ENCODE measurements at regions not wholly inside any gene's neighbourhood (a gene's known extent, or its start where the extent isn't known, plus 50 kb on each side); places are given as distances from the start of the nearest gene placed in this dataset.
A peak's percentile ranks its signal among the peaks of the same experiment; 100 is the strongest.

DNA sequence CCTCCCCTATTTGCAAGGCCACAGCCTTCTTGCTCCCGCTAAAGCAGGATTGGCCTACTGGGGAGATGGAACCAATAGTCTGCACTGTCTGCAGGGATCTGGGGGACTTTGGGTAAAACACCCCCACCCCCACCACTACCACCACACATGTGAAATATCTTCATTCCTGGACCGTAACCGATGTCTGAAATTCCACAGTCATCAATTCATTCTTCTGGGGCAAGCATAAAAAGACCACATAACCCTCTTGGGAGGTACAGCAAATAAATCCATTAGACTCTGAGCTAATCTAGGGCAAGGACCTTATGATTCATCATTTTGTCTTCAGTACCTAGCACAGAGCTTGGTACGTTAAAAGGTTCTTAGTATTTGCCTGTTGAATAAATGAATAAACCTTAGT lies 307.8 kb downstream of the GPAM start:
- no peak for DNase-seq (ENCODE audit: low read depth)

- no peak for DNase-seq (ENCODE audit: low read depth)
Measured at GRCh38 chr10:111877258-111877657, 306.3 kb downstream of the GPAM start.

DNA sequence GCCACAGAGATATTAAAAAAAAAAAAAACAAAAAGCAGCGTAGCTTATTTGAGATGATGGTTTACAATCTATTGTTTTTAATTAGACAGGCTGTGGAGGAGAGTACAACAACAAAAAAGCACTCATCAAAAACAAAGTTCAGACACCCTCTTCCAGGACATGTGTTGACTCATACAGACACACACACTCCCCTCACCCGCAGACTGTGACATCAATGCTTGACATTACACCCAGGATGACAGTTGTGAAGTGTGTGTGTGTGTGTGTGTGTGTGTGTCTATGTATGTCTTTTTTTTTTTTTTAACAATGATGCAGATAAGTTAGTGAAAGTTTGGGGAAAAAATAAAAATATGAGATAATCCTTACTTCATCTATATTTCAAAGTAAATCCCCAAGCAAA lies 303.6 kb downstream of the GPAM start:
- DNase-seq (ENCODE audit: low read depth): no peak

- no peak for DNase-seq (ENCODE audit: low read depth)
Measured at GRCh38 chr10:111885046-111885445, 298.5 kb downstream of the GPAM start.

DNA sequence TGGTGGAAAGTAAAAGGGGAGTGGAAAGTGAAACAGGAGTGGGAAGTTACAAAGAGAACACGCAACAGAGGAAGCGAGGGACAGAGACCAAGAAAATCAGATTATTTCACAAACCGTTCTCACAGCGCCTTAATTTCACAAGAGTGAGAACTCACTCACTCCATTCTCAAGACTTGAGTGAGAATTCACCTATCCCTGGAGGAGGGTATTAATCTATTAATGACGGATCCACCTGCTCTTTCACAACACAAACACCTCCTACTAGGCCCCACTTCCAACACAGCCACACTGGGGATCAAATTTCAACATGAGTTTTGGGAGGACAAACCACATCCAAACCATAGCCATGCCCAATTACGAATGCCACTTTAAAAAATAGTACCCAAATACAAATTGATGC lies 297.6 kb downstream of the GPAM start:
- DNase-seq (ENCODE audit: low read depth): no peak

DNA sequence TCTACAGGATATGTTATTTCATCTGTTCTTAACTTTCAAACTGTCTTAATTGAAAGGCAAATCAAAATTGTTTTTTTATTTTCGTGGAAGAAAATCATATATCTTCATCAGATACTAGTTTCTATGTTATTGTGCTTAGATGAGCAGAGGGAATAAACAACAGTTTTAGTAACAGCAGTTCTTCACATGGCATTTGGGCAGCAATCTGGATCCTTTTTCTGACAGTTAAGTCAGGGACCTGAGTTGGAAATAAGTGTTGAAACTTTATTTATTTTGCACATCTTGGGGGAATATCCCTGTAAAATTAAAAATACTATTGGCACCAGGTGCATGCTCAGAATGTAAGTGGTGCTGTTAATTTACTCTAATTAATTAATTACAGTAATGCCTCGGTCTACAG lies 296.3 kb downstream of the GPAM start:
- DNase-seq (ENCODE audit: low read depth): no peak

DNA sequence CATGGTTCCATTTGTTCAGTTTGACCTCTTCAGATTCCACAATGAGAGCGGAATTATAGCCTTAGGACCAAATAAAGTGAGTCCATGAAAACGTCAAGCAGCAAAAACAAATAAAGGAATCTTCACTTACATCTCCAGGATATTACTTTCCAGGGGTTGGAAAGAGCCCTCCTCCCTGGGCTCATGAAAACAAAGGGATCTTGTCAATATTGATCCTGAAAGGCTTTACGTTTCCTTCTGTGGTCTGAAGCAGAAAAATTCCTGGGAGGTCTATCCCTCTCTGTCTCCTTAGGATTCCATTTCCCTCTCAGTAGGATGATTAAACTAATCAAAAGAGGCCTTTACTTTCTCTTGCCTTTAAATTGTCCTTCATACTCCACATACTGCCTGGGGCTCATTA lies 293.5 kb downstream of the GPAM start:
- DNase-seq (ENCODE audit: low read depth): no peak

DNA sequence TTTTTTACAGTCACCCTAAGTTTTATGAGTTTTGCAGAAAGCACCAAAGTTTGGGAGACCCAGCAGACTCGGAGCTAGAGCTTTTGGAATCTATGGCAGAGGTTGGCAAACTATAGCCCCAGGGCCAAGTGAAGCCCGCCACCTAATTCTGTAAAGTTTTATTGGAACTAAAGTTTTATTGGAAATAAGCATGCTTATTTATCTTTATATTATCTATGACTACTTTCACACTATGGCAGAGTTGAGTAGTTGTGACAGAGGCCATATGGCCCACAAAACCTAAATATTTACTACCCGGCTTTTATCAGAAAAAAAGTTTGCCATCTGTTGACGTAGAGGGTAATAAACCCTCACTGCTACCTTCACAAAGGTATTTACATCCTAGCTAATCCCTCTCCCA lies 267.6 kb downstream of the GPAM start:
- DNase-seq (ENCODE audit: low read depth): no peak

DNA sequence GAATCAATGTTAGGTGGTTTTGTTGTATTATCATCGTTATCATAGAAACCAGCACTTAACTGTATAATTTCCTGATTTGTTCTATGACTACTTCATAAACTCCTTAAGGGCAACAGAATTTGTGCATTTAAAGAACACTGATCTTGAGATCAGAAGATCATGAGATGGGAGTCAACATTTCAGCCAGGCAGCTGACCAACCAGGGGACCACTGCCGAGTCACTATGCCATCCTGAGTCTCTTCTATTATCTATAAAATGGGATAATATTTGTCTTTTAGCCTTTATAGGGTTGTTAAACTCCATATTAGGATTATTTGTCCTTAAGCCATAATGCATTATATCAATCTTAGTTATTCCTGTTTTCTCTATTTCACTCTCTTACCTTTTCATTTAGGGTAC lies 261.7 kb downstream of the GPAM start:
- DNase-seq (ENCODE audit: low read depth): no peak

- no peak for DNase-seq (ENCODE audit: low read depth)
Measured at GRCh38 chr10:111923032-111923431, 260.5 kb downstream of the GPAM start.

GRCh38 chr10:111926286-111926685 lies 257.3 kb downstream of the GPAM start:
- no peak for DNase-seq (ENCODE audit: low read depth)

DNA sequence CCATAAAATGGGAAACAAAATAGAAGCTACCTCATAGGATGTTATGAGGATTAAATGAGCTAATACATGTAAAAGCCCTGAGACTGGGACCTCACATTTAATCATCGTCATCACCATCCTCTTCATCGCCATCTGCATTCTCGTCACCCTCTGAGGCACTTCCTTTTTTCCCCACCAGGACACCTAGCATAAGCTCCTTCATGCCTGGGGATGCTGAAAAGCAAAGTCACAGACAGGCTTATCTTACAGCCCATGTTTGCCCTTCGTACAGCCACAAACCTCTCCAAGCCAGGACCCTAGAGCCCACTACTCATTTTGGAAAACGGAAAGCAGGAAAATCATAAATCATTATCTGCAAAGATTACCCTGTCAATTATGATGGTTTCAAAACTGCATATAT lies 249.6 kb downstream of the GPAM start:
- no peak for DNase-seq (ENCODE audit: low read depth)

DNA sequence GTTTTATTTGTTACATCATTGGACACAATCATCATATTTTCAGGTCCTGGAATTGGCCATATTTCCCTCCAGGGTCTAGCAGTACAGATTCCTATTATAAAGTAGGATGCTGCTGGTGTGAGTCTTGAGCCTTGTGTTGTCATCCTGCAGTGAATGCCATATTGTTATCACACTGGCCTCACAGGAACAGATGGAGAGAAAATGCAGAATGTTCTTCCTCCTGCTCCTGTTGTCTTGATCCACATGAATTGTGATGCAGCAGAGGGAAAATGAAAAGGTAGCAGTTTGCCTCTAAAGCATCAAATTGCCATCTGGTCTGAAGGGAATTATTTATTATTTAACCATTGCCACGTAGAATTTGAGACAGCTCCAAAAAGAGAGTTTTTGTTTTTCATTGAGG lies 248.6 kb downstream of the GPAM start:
- no peak for DNase-seq (ENCODE audit: low read depth)

- no peak for DNase-seq (ENCODE audit: low read depth)
Measured at GRCh38 chr10:111936143-111936542, 247.4 kb downstream of the GPAM start.

DNA sequence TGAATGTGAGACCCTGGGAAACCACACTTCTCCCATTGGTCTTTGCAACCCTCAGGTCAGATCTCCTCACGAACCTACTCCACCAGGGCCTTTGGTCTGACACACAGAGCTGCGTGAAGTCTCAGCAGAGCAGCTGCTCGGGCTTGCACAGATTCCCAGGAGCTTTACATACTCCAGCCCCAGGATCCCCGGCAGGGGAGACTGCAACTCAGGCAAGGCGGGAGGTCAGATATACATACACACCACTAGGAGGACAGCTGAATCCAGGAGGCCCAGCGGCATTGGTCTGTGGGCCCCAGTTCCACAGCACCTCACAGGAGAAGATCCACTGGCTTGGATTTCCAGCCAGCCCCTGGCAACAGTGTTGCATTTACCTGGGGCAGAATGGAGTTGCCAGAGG lies 239.2 kb downstream of the GPAM start:
- DNase-seq (ENCODE audit: low read depth): no peak

- no peak for DNase-seq (ENCODE audit: low read depth)
Measured at GRCh38 chr10:111953949-111954348, 229.6 kb downstream of the GPAM start.

DNA sequence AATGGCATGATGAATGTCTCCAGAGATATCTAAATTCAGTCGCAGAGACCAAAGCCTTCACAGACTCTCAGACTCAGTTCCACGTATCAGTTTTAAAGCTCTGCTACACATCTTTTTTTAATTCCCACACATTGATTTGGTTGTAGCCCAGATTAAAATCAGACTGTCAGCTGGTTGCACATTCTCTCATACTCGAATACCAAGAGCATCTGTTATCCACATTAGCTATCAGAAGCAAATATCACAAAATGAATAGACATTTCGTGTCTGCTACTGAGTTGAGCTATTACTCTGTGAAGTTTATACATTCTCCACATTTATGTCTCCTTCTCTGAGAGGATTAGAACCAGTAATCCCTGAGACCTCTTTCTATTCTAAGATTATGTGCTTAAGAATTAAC lies 229.2 kb downstream of the GPAM start:
- DNase-seq (ENCODE audit: low read depth): no peak

- no peak for DNase-seq (ENCODE audit: low read depth)
Measured at GRCh38 chr10:111956841-111957240, 226.7 kb downstream of the GPAM start.

- no peak for DNase-seq (ENCODE audit: low read depth)
Measured at GRCh38 chr10:111962951-111963350, 220.6 kb downstream of the GPAM start.

DNA sequence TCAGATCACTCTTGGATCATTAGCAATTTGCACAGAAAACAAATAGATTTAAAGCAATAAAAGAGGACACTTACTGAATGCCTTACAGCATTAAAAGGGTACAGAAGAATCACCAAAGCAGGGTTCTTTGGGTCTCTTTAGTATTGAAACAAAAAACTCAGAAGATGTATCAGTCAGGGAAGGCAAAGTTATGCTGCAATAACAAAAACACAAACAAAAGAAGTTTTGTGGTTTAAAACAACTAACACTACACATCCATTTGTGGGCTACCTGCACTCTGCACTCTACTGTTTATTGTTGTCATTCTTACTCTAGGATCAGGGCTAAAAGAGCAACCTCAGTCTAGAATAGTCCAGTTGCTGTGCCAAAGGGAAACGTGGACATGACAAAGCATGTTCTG lies 216.4 kb downstream of the GPAM start:
- no peak for DNase-seq (ENCODE audit: low read depth)

DNA sequence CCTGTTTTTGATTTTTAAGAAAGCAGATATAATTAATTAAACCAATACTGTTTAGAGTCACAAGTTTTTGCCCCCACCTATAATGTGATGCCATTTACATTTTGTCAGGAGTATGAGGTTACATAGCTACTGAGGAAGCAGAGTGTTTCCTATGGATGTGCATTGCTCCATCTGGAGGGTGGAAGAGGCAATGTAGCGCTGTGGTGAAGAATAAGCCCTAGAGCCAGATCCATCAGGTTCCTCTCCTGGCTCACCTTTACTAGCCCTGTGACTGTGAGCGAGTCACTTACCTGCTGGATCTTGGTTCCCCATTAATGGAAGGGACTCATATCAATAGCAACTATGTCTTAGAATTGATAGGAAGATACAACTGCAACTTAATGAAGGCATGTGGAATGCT lies 216.0 kb downstream of the GPAM start:
- no peak for DNase-seq (ENCODE audit: low read depth)

DNA sequence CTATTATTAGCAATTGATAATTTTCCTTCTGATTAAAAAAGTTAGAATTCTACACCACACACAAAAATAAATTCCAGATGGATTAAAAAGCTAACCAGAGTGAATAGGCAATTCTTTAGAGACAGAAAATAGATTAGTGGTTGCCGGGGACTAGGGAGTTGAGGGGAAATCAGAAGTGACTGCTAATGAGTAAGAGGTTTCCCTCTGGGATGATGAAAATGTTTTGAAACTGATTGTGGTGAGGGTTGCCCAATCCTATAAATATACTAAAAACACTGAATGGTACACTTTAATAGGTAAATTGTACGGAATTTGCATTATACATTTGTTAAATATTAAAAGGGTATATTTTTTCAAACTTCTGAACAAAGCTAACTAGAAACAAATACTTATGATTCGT lies 214.9 kb downstream of the GPAM start:
- no peak for DNase-seq (ENCODE audit: low read depth)

DNA sequence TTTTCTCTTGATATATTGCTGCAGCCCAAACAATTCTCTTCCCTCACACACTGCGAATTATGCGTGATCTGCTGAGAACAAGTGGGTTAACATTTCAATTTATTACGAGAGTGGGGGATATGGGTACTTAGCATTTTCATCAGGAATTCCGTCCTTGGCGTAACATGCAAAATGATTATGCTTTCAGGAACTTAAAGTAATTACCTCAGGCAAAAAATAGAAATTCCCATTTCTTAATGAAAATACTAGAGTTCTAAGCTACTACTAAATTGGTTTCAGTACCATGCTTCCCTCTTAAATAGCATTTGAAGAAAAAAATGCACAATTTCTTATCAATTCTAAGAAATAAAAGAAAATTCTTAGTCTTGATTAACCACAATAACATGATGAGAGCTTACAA lies 213.5 kb downstream of the GPAM start:
- no peak for DNase-seq (ENCODE audit: low read depth)

DNA sequence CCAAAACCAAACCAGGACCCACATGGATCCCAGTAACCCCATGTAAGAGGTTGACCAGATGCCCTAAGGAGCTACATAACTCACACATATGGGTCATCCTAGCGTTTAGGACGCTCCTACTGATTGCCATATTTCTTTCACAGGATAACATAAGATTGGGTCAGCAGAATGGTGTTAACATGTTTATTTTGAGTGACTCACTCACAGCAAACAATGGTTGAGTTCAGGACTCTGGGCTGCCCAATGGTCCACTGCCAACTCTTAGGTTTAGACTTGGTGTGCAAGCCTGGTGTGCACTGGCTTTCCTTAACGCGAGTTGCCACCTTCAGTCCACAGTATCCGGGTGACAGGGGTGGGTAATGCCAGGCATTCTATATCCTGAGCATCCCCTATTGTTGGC lies 211.5 kb downstream of the GPAM start:
- peak; percentile 58 for DNase-seq (ENCODE audit: low read depth)

GRCh38 chr10:111973306-111973705 lies 210.3 kb downstream of the GPAM start:
- peak; percentile 75 for DNase-seq (ENCODE audit: low read depth)
